ENCODE measurements at regions not wholly inside any gene's neighbourhood (a gene's known extent, or its start where the extent isn't known, plus 50 kb on each side); places are given as distances from the start of the nearest gene placed in this dataset.

GRCh38 chr21:15359251-15359650, 294.5 kb upstream of the NRIP1 start:
- no peak for TF ChIP-seq CTCF (IDR thresholded peaks at IDR 0.05; ENCODE audit: borderline replicate concordance, extremely low read depth, low read length, poor library complexity, severe bottlenecking)
- TF ChIP-seq EZH2 (IDR thresholded peaks at IDR 0.05; ENCODE audit: borderline replicate concordance, low read depth, low read length, severe bottlenecking): no peak

Data from DND-41 (cell line).